Central memory CD8-positive, alpha-beta T cell (primary cell): ENCODE measurements at regions not wholly inside any gene's neighbourhood (a gene's known extent, or its start where the extent isn't known, plus 50 kb on each side); places are given as distances from the start of the nearest gene placed in this dataset.

ENCODE experiments used
- ATAC-seq: fragments of 150-1000 bp; cut with Tn5 transposase; replicated peaks from 2 replicates; pipeline ENCODE4 v1.10.0; 2022; ENCODE audit warnings: mild to moderate bottlenecking, moderate FRiP score, moderate number of reproducible peaks; ENCODE audit not compliant: poor library complexity, severe bottlenecking; ENCODE audit errors: extremely low read depth
- DNase-seq, 2 donors: peaks; one replicate each; pipeline ENCODE4 v3.0.0; 2021; ENCODE audit warnings: low spot score in 2 of 2
- H3K27ac Mint-ChIP-seq: one replicate; pipeline ENCODE4 v1.8.0; 2022; ENCODE audit warnings: low read depth, mild to moderate bottlenecking, moderate library complexity, mixed read lengths
- H3K27me3 Mint-ChIP-seq: one replicate; pipeline ENCODE4 v1.8.0; 2022; ENCODE audit warnings: mixed read lengths
- H3K36me3 Mint-ChIP-seq: one replicate; pipeline ENCODE4 v1.8.0; 2022; ENCODE audit warnings: mild to moderate bottlenecking, moderate library complexity, mixed read lengths; ENCODE audit not compliant: insufficient read depth
- H3K4me1 Mint-ChIP-seq: one replicate; pipeline ENCODE4 v1.8.0; 2022; ENCODE audit warnings: mixed read lengths
- H3K4me3 Mint-ChIP-seq: one replicate; pipeline ENCODE4 v1.8.0; 2022; ENCODE audit warnings: mild to moderate bottlenecking, moderate library complexity, mixed read lengths
- H3K9me3 Mint-ChIP-seq: one replicate; pipeline ENCODE4 v1.8.0; 2022; ENCODE audit warnings: mixed read lengths

DNA sequence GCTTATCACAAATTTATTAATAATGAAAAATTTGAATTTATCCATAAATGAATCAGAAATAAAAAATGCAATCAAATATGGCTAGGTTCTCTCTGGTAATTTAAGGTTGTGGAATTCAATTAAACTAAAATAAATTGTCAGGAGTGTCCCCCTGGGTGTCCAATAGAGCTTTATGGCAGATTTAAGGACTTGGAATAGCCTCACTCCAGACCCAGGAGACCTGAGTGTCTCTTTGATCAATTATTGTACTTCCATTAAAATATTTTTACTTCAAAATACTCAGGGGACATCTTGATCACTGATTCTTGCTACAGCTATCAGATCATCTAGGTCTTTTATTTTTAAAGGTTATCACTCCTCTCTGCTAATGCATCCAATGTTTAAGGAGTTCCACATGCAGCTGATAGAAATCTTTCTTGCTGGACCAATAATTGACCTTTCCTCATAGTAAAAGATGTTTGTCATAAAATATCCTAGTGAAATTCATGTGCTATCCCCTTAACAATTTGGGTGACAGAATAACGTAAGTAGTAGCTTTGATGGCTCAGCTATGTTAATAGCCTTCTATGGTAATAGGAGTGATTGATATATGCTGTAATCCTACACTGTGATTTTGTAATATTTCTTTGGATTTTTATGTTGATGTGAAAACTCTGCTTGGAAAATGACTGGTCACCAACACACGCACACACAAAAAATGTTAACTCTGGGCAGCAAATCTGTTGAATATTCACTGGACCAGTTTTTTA lies 395.3 kb downstream of the NYAP2 start:
- DNase-seq (no peak), ATAC-seq (no peak)
- H3K27me3 Mint-ChIP-seq, result no peaks in the 10 kb centered on the region
- H3K4me3 Mint-ChIP-seq, result no peak overlapping the region
- no peaks in the 10 kb centered on the region for H3K36me3 Mint-ChIP-seq
- H3K27ac Mint-ChIP-seq, result no peak overlapping the region
- H3K9me3 Mint-ChIP-seq, result no peaks in the 10 kb centered on the region
- no peaks in the 10 kb centered on the region for H3K4me1 Mint-ChIP-seq

DNA sequence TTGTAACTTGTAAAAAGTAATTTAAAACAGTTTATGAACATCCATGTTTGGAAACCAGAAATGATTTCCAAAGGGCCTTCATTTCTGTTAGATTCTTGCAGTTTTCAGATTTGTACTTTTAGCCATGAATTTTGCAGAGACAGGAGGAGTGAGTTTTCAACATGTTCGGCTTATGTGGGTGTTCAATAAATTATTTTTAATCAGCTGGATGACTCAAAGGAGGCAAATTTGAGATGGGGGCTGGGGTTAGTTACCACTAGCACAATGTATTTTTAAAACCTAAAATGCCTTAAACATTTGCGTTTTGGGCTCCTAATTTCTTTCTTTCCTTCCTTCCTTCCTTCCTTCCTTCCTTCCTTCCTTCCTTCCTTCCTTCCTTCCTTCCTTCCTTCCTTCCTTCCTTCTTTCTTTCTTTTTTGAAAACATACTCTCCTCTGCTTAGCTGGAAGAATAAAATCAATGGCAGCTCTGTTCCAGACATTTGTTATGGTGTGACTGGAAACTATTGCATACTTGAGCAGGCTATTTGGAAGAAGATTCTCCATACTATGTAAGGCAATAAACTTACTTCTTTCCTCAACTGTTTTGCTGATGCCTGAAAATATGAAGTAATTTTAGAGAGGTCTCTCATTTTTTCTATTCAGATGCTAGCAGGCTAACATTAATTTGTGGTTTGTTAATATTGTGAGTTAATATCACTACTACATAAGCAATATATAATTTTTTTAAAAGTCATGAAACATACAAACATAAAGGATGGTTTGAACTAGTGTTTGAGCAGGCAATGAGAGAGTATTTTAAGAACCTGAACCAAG lies 394.4 kb downstream of the NYAP2 start:
- no peak for DNase-seq
- Mint-ChIP-seq H3K36me3 (no peaks in the 10 kb centered on the region), H3K27me3 (no peaks in the 10 kb centered on the region), H3K4me3 (no peak overlapping the region), H3K27ac (no peak overlapping the region), H3K9me3 (no peaks in the 10 kb centered on the region), H3K4me1 (no peaks in the 10 kb centered on the region)
- no peak for ATAC-seq

DNA sequence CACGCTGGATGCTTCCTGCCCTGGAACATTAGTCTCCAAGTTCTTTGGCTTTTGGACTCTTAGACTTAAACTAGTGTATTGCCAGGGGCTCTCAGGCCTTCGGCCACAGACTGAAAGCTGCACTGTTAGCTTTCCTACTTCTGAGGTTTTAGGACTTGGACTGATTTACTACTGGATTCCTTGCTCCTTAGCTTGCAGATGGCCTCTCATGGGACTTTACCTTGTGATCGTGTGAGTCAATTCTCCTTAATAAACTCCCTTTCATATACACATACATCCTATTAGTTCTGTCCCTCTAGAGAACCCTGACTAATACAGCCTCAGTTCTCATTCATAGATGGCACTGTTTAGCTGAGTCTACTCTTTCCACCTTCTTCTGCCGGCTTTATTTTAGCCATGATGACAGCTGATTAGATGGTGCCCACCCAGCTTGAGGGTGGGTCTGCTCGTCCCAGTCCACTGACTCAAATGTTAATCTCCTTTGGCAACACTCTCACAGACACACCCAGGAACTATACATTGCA lies 389.1 kb downstream of the NYAP2 start:
- Mint-ChIP-seq H3K4me3 (no peak overlapping the region), H3K9me3 (no peaks in the 10 kb centered on the region), H3K4me1 (no peaks in the 10 kb centered on the region), H3K27ac (no peak overlapping the region), H3K27me3 (no peaks in the 10 kb centered on the region), H3K36me3 (no peaks in the 10 kb centered on the region)
- DNase-seq (no peak), ATAC-seq (no peak)

DNA sequence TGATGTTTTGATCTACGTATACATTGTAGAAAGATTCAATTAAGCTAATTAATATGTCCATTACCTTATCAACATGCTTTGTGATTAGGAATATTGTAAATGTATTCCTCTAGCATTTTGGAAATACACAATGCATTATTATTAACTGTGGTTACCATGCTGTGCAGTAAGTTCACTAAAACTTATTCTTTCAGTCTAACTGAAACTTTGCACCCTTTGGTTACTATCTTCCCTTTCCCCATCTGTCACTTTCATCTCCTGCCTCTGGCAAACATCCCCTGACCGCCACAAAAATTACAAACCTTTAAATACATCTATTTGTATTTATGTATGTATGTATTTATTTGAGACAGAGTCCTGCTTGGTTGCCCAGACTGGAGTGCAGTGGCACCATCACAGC lies 388.0 kb downstream of the NYAP2 start:
- no peak for DNase-seq
- no peaks in the 10 kb centered on the region for H3K9me3 Mint-ChIP-seq
- ATAC-seq, result no peak

DNA sequence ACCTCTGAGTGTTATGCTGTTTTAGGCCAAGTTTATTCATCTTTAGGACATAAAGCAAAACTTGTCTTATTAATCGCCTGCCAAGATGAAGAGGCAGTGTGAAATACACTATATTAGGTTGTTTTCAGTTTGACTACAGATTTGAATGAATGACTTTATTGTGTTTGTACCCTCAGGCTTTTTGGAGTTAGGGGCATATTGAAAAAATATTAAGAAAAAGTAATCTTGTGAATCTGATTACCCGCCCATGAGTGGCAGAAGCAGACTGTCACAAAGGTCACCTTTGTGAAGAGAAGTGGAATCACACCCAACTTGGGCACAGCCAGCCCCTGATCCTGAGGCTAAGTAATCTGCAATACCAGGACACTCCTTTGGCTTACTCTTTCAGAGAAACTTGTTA lies 382.5 kb downstream of the NYAP2 start:
- Mint-ChIP-seq H3K4me1 (no peaks in the 10 kb centered on the region), H3K9me3 (no peaks in the 10 kb centered on the region), H3K27ac (no peak overlapping the region), H3K36me3 (no peaks in the 10 kb centered on the region), H3K4me3 (no peak overlapping the region), H3K27me3 (no peaks in the 10 kb centered on the region)
- no peak for DNase-seq
- no peak for ATAC-seq

More for the DNA sequence above, 388.0 kb downstream of the NYAP2 start:
- Mint-ChIP-seq H3K4me3 (no peak overlapping the region), H3K36me3 (no peaks in the 10 kb centered on the region), H3K27me3 (no peaks in the 10 kb centered on the region), H3K4me1 (no peaks in the 10 kb centered on the region), H3K27ac (no peak overlapping the region)

DNA sequence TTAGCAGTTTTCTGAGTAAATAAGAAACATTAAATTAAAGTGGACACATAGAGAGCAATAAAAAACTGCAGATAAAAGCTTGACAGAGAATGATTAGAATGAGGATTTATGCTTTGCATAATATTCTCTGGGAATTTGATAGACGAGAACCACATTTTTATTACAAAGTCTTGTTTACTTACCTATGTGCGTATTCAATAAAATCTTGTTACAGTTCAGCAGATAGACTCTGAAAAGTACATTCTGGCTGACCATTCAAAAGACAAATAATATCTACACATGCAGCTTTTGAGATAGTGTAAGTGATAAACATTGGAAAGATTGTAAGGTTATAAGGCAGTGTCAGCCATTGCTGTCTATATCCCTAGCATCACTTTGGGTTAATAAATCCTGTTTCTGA lies 381.6 kb downstream of the NYAP2 start:
- Mint-ChIP-seq H3K27me3 (no peaks in the 10 kb centered on the region), H3K4me3 (no peak overlapping the region), H3K4me1 (no peaks in the 10 kb centered on the region), H3K9me3 (no peaks in the 10 kb centered on the region), H3K27ac (no peak overlapping the region), H3K36me3 (no peaks in the 10 kb centered on the region)
- no peak for DNase-seq
- ATAC-seq, result no peak

GRCh38 chr2:225779829-225780228 lies 380.3 kb downstream of the NYAP2 start:
- ATAC-seq, result no peak

DNA sequence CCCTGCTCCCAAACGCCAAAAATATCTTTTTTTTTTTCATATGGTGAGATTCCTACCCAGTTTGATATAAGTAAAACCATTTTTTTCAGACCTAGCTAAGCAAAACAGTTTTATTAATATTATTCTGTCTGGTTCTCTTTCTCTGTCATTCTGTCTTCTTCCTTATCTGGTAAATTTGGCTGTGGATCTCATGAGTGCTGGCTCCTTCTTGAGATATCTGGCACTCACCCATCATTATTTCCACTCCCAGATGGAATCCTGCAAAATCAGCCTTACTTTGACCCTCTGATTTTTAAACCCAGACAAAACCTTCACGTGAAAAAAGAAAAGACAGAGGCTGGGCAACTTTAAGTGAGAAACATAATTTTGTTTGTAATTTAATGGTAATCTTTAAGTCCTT lies 373.6 kb downstream of the NYAP2 start:
- Mint-ChIP-seq H3K4me1 (no peaks in the 10 kb centered on the region), H3K27me3 (no peaks in the 10 kb centered on the region), H3K9me3 (no peaks in the 10 kb centered on the region), H3K4me3 (no peak overlapping the region), H3K36me3 (no peaks in the 10 kb centered on the region), H3K27ac (no peak overlapping the region)
- ATAC-seq, result no peak
- DNase-seq, result no peak

More at GRCh38 chr2:225779829-225780228, 380.3 kb downstream of the NYAP2 start:
- H3K27ac Mint-ChIP-seq, result no peak overlapping the region
- no peaks in the 10 kb centered on the region for H3K9me3 Mint-ChIP-seq
- no peak for DNase-seq
- H3K36me3 Mint-ChIP-seq, result no peaks in the 10 kb centered on the region
- no peaks in the 10 kb centered on the region for H3K27me3 Mint-ChIP-seq
- H3K4me3 Mint-ChIP-seq, result no peak overlapping the region
- no peaks in the 10 kb centered on the region for H3K4me1 Mint-ChIP-seq

GRCh38 chr2:225771701-225772100 lies 372.2 kb downstream of the NYAP2 start:
- Mint-ChIP-seq H3K27me3 (no peaks in the 10 kb centered on the region), H3K36me3 (no peaks in the 10 kb centered on the region), H3K4me3 (no peak overlapping the region), H3K4me1 (no peaks in the 10 kb centered on the region), H3K9me3 (no peaks in the 10 kb centered on the region), H3K27ac (no peak overlapping the region)
- DNase-seq (no peak), ATAC-seq (no peak)

DNA sequence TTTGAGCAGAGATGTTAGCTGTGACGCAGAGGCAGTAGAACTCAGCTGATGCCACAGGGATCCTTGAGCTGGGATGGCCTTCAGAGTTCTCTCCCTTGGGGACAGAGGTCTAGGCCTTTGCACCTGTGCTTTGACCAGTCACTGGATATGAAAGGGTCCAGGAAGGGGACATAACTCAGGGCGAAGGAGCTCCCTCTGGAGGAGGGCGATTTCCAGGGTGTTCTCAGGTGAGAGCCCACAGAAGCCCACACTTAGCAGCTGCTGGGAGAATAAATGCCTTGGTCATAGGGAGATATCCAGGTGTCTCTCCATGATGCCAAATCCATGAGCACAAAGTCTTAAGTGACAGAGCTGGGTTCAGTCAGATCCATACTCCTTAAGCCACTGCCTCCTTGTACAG lies 369.2 kb downstream of the NYAP2 start:
- H3K4me3 Mint-ChIP-seq, result no peak overlapping the region
- no peaks in the 10 kb centered on the region for H3K9me3 Mint-ChIP-seq
- H3K27me3 Mint-ChIP-seq, result no peaks in the 10 kb centered on the region
- ATAC-seq (no peak), DNase-seq (no peak)
- H3K27ac Mint-ChIP-seq, result no peak overlapping the region
- H3K36me3 Mint-ChIP-seq, result no peaks in the 10 kb centered on the region
- H3K4me1 Mint-ChIP-seq, result no peaks in the 10 kb centered on the region

DNA sequence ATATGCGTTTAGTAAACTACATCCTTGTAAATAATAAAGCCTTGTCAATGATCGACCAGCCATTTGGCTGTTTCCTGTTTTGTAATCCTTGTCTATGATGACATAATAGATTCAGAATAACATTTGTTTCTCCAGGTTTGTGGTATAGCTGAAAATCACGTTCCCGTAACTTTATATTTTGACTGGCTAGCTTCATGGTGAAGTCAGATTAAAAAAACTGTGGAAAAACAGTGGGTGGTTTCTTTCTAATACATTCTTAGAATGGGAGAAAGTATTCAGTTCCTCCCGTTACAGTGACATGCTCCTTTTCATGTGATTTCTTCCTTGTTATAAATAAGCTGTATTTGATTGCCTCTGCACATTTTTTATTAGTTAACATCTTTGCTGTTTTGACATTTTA lies 366.9 kb downstream of the NYAP2 start:
- Mint-ChIP-seq H3K9me3 (no peaks in the 10 kb centered on the region), H3K27me3 (no peaks in the 10 kb centered on the region), H3K4me3 (no peak overlapping the region), H3K4me1 (no peaks in the 10 kb centered on the region), H3K27ac (no peak overlapping the region), H3K36me3 (no peaks in the 10 kb centered on the region)
- DNase-seq (no peak), ATAC-seq (no peak)

- ATAC-seq, result no peak
- H3K4me1 Mint-ChIP-seq, result no peaks in the 10 kb centered on the region
- no peak overlapping the region for H3K4me3 Mint-ChIP-seq
- H3K27me3 Mint-ChIP-seq, result no peaks in the 10 kb centered on the region
- H3K9me3 Mint-ChIP-seq, result no peaks in the 10 kb centered on the region
- no peak for DNase-seq
- no peaks in the 10 kb centered on the region for H3K36me3 Mint-ChIP-seq
- H3K27ac Mint-ChIP-seq, result no peak overlapping the region
Observed at GRCh38 chr2:225765820-225766219, 366.3 kb downstream of the NYAP2 start.

DNA sequence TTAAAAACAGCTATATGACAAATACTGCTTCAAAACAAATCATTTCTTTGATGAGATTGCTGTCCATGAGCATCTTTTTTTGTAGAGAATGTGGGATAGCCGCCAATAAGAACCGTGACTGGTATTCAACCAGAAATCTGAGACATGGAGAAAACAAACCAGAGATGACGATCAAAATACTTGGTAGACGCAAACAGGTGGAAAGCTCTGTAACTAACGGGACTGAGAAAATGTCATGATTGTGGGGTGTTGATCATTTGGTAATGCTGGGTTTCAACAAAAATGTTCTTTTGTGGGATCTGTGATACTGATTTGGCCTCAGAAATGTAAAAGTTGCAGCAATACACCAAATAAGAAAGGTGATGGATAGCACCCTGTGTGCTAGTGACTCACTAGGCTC lies 364.8 kb downstream of the NYAP2 start:
- no peaks in the 10 kb centered on the region for H3K36me3 Mint-ChIP-seq
- ATAC-seq (no peak), DNase-seq (no peak)
- H3K27ac Mint-ChIP-seq, result no peak overlapping the region
- no peaks in the 10 kb centered on the region for H3K9me3 Mint-ChIP-seq
- H3K4me1 Mint-ChIP-seq, result no peaks in the 10 kb centered on the region
- no peak overlapping the region for H3K4me3 Mint-ChIP-seq
- no peaks in the 10 kb centered on the region for H3K27me3 Mint-ChIP-seq
